Uterus (tissue), 3 donors: ENCODE measurements at regions not wholly inside any gene's neighbourhood (a gene's known extent, or its start where the extent isn't known, plus 50 kb on each side); places are given as distances from the start of the nearest gene placed in this dataset.

Experiments used
- DNase-seq, 2 donors: peaks; one replicate each; pipeline ENCODE4 v3.0.0-alpha.2; 2019 to 2020
- H3K27ac ChIP-seq, 2 donors: fragments of 200-600 bp; sonication (generic); 1 replicate in 1 of 2; 2 replicates in 1 of 2; pipeline ENCODE4 v1.5.1; 2016 to 2018
- H3K27me3 ChIP-seq, 2 donors: fragments of 200-600 bp; sonication (generic); one replicate each; pipeline ENCODE4 v1.5.1; 2018 to 2019; ENCODE audit warnings: control low read depth in 1 of 2
- H3K36me3 ChIP-seq, 2 donors: fragments of 200-600 bp; sonication (generic); one replicate each; pipeline ENCODE4 v1.5.1; 2019; ENCODE audit warnings: control low read depth in 1 of 2
- H3K4me1 ChIP-seq, 2 donors: fragments of 200-600 bp; sonication (generic); one replicate each; pipeline ENCODE4 v1.5.1; 2018 to 2019; ENCODE audit warnings: control low read depth in 1 of 2
- H3K4me3 ChIP-seq, 2 donors: fragments of 200-600 bp; sonication (generic); 1 replicate in 1 of 2; 2 replicates in 1 of 2; pipeline ENCODE4 v1.5.1; 2018 to 2019; ENCODE audit warnings: mild to moderate bottlenecking in 1 of 2
- H3K9me3 ChIP-seq, 2 donors: fragments of 200-600 bp; sonication (generic); one replicate each; pipeline ENCODE4 v1.5.1; 2019; ENCODE audit warnings: control low read depth in 1 of 2
- CTCF ChIP-seq, 4 experiments: fragments of 200-600 bp in 2 of 4; fragments of 450-650 bp in 2 of 4; sonication (generic) in 2 of 4; IDR thresholded peaks; one replicate each; pipeline ENCODE4 v1.5.1; 2016 to 2019; ENCODE audit warnings: antibody characterized with exemption in 4 of 4, mild to moderate bottlenecking in 2 of 4, moderate library complexity in 1 of 4
- POLR2A ChIP-seq, 2 donors: fragments of 450-650 bp; IDR thresholded peaks; one replicate each; pipeline ENCODE4 v1.6.1; 2016; ENCODE audit warnings: antibody characterized with exemption in 2 of 2, mild to moderate bottlenecking in 1 of 2, moderate library complexity in 1 of 2
- intact Hi-C: fragments of 100-400 bp; cut with DNase I; formaldehyde crosslinking; loops from one replicate; pipeline ENCODE4 v1.15.1; 2023; ENCODE audit warnings: low total_unique reads
- donor health status: DM: yes; HTN: yes; CAD: no.

GRCh38 chr12:89777733-89778379 is 69.2 kb upstream of the ATP2B1 start:
- DNase-seq = no peak
- TF ChIP-seq POLR2A (IDR thresholded peaks at IDR 0.05) (no peak), CTCF (IDR thresholded peaks at IDR 0.05) (no peak)
- Histone ChIP-seq H3K9me3 (no peaks in the 10 kb centered on the region), H3K27ac (no peak overlapping the region), H3K4me1 (no peaks in the 10 kb centered on the region), H3K4me3 (no peak overlapping the region), H3K36me3 (no peaks in the 10 kb centered on the region), H3K27me3 (no peaks in the 10 kb centered on the region)
- intact Hi-C loops = no loop called here

- no peaks in the 10 kb centered on the region for H3K27me3 ChIP-seq
- no peaks in the 10 kb centered on the region for H3K9me3 ChIP-seq
- intact Hi-C loops = no loop called here
- no peak overlapping the region for H3K4me3 ChIP-seq
- no peak overlapping the region for H3K27ac ChIP-seq
- H3K4me1 ChIP-seq = no peaks in the 10 kb centered on the region
- no peaks in the 10 kb centered on the region for H3K36me3 ChIP-seq
- no peak for TF ChIP-seq CTCF (IDR thresholded peaks at IDR 0.05)
- no peak for TF ChIP-seq POLR2A (IDR thresholded peaks at IDR 0.05)
- DNase-seq = no peak
Measured at GRCh38 chr12:89775986-89776365, 67.3 kb upstream of the ATP2B1 start.

- Histone ChIP-seq H3K27me3 (no peaks in the 10 kb centered on the region), H3K9me3 (no peaks in the 10 kb centered on the region), H3K27ac (no peak overlapping the region), H3K36me3 (no peaks in the 10 kb centered on the region), H3K4me1 (no peaks in the 10 kb centered on the region), H3K4me3 (no peak overlapping the region)
- DNase-seq = no peak
- TF ChIP-seq POLR2A (IDR thresholded peaks at IDR 0.05) (no peak), CTCF (IDR thresholded peaks at IDR 0.05) (no peak)
- intact Hi-C loops = no loop called here
Measured at GRCh38 chr12:89775063-89775985, 66.7 kb upstream of the ATP2B1 start.

- H3K27ac ChIP-seq = no peak overlapping the region
- H3K4me1 ChIP-seq = no peaks in the 10 kb centered on the region
- intact Hi-C loops = no loop called here
- TF ChIP-seq POLR2A (IDR thresholded peaks at IDR 0.05) (no peak), CTCF (IDR thresholded peaks at IDR 0.05) (no peak)
- no peaks in the 10 kb centered on the region for H3K9me3 ChIP-seq
- no peak for DNase-seq
- no peak overlapping the region for H3K4me3 ChIP-seq
- no peaks in the 10 kb centered on the region for H3K27me3 ChIP-seq
- H3K36me3 ChIP-seq = no peaks in the 10 kb centered on the region
Measured at GRCh38 chr12:89774645-89775044, 66.0 kb upstream of the ATP2B1 start.

GRCh38 chr12:89770391-89770790 is 61.8 kb upstream of the ATP2B1 start:
- Histone ChIP-seq H3K4me3 (no peak overlapping the region), H3K9me3 (no peaks in the 10 kb centered on the region), H3K27ac (no peak overlapping the region), H3K4me1 (no peaks in the 10 kb centered on the region), H3K27me3 (no peaks in the 10 kb centered on the region), H3K36me3 (no peaks in the 10 kb centered on the region)
- no peak for DNase-seq
- TF ChIP-seq POLR2A (IDR thresholded peaks at IDR 0.05) = no peak
- no peak for TF ChIP-seq CTCF (IDR thresholded peaks at IDR 0.05)
- intact Hi-C loops = no loop called here
